ENCODE measurements at regions not wholly inside any gene's neighbourhood (a gene's known extent, or its start where the extent isn't known, plus 50 kb on each side); places are given as distances from the start of the nearest gene placed in this dataset.

DNA sequence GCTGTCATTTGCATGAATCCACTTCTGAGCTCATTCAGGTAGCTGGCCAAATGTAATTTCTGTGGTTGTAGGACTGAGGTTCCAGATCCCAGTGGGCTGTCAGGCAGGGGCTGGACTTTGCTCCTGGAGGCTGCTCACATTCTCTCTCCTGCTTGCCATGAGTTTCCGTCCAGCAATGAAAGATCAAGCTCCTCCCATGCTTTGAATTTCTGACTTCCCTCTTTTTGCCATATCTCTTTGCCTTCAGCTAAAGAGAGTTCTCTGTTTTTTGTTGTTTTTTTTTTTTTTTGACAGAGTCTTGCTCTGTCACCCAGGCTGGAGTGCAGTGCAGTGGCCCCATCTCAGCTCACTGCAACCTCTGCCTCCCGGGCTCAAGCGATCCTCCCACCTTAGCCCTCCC, 76.9 kb downstream of the ING1 start (continued):
- TF ChIP-seq, protein P1, sequence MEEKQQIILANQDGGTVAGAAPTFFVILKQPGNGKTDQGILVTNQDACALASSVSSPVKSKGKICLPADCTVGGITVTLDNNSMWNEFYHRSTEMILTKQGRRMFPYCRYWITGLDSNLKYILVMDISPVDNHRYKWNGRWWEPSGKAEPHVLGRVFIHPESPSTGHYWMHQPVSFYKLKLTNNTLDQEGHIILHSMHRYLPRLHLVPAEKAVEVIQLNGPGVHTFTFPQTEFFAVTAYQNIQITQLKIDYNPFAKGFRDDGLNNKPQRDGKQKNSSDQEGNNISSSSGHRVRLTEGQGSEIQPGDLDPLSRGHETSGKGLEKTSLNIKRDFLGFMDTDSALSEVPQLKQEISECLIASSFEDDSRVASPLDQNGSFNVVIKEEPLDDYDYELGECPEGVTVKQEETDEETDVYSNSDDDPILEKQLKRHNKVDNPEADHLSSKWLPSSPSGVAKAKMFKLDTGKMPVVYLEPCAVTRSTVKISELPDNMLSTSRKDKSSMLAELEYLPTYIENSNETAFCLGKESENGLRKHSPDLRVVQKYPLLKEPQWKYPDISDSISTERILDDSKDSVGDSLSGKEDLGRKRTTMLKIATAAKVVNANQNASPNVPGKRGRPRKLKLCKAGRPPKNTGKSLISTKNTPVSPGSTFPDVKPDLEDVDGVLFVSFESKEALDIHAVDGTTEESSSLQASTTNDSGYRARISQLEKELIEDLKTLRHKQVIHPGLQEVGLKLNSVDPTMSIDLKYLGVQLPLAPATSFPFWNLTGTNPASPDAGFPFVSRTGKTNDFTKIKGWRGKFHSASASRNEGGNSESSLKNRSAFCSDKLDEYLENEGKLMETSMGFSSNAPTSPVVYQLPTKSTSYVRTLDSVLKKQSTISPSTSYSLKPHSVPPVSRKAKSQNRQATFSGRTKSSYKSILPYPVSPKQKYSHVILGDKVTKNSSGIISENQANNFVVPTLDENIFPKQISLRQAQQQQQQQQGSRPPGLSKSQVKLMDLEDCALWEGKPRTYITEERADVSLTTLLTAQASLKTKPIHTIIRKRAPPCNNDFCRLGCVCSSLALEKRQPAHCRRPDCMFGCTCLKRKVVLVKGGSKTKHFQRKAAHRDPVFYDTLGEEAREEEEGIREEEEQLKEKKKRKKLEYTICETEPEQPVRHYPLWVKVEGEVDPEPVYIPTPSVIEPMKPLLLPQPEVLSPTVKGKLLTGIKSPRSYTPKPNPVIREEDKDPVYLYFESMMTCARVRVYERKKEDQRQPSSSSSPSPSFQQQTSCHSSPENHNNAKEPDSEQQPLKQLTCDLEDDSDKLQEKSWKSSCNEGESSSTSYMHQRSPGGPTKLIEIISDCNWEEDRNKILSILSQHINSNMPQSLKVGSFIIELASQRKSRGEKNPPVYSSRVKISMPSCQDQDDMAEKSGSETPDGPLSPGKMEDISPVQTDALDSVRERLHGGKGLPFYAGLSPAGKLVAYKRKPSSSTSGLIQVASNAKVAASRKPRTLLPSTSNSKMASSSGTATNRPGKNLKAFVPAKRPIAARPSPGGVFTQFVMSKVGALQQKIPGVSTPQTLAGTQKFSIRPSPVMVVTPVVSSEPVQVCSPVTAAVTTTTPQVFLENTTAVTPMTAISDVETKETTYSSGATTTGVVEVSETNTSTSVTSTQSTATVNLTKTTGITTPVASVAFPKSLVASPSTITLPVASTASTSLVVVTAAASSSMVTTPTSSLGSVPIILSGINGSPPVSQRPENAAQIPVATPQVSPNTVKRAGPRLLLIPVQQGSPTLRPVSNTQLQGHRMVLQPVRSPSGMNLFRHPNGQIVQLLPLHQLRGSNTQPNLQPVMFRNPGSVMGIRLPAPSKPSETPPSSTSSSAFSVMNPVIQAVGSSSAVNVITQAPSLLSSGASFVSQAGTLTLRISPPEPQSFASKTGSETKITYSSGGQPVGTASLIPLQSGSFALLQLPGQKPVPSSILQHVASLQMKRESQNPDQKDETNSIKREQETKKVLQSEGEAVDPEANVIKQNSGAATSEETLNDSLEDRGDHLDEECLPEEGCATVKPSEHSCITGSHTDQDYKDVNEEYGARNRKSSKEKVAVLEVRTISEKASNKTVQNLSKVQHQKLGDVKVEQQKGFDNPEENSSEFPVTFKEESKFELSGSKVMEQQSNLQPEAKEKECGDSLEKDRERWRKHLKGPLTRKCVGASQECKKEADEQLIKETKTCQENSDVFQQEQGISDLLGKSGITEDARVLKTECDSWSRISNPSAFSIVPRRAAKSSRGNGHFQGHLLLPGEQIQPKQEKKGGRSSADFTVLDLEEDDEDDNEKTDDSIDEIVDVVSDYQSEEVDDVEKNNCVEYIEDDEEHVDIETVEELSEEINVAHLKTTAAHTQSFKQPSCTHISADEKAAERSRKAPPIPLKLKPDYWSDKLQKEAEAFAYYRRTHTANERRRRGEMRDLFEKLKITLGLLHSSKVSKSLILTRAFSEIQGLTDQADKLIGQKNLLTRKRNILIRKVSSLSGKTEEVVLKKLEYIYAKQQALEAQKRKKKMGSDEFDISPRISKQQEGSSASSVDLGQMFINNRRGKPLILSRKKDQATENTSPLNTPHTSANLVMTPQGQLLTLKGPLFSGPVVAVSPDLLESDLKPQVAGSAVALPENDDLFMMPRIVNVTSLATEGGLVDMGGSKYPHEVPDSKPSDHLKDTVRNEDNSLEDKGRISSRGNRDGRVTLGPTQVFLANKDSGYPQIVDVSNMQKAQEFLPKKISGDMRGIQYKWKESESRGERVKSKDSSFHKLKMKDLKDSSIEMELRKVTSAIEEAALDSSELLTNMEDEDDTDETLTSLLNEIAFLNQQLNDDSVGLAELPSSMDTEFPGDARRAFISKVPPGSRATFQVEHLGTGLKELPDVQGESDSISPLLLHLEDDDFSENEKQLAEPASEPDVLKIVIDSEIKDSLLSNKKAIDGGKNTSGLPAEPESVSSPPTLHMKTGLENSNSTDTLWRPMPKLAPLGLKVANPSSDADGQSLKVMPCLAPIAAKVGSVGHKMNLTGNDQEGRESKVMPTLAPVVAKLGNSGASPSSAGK (IDR thresholded peaks at IDR 0.05): no peak
- TF ChIP-seq, protein P2, sequence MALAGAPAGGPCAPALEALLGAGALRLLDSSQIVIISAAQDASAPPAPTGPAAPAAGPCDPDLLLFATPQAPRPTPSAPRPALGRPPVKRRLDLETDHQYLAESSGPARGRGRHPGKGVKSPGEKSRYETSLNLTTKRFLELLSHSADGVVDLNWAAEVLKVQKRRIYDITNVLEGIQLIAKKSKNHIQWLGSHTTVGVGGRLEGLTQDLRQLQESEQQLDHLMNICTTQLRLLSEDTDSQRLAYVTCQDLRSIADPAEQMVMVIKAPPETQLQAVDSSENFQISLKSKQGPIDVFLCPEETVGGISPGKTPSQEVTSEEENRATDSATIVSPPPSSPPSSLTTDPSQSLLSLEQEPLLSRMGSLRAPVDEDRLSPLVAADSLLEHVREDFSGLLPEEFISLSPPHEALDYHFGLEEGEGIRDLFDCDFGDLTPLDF (CRISPR knock-in tag; IDR thresholded peaks at IDR 0.05): no peak
- no peak for TF ChIP-seq KDM1A (IDR thresholded peaks at IDR 0.05)
- TF ChIP-seq, protein P3, sequence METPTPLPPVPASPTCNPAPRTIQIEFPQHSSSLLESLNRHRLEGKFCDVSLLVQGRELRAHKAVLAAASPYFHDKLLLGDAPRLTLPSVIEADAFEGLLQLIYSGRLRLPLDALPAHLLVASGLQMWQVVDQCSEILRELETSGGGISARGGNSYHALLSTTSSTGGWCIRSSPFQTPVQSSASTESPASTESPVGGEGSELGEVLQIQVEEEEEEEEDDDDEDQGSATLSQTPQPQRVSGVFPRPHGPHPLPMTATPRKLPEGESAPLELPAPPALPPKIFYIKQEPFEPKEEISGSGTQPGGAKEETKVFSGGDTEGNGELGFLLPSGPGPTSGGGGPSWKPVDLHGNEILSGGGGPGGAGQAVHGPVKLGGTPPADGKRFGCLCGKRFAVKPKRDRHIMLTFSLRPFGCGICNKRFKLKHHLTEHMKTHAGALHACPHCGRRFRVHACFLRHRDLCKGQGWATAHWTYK (CRISPR knock-in tag; IDR thresholded peaks at IDR 0.05): no peak
